HG03558 (cell line): ENCODE measurements at regions not wholly inside any gene's neighbourhood (a gene's known extent, or its start where the extent isn't known, plus 50 kb on each side); places are given as distances from the start of the nearest gene placed in this dataset.

Experiments used
- ATAC-seq: cut with Tn5 transposase; IDR thresholded peaks from one replicate; pipeline ENCODE4 v1.9.1; 2021; ENCODE audit warnings: moderate number of reproducible peaks; ENCODE audit not compliant: unreplicated experiment; ENCODE audit errors: extremely low read depth

GRCh38 chr4:160142579-160142978 is 1039.7 kb downstream of the RAPGEF2 start:
- ATAC-seq = peak; percentile 99

GRCh38 chr4:160143574-160143973 is 1040.7 kb downstream of the RAPGEF2 start:
- ATAC-seq = no peak

- ATAC-seq = no peak
Observed at GRCh38 chr4:160159457-160159856, 1056.6 kb downstream of the RAPGEF2 start.

- no peak for ATAC-seq
Observed at GRCh38 chr4:160161026-160161425, 1058.1 kb downstream of the RAPGEF2 start.

- no peak for ATAC-seq
Observed at GRCh38 chr4:160175064-160175643, 1072.3 kb downstream of the RAPGEF2 start.

GRCh38 chr4:160180211-160180610 is 1077.3 kb downstream of the RAPGEF2 start:
- ATAC-seq = no peak

- ATAC-seq = no peak
Observed at GRCh38 chr4:160182727-160183126, 1079.8 kb downstream of the RAPGEF2 start.

GRCh38 chr4:160184884-160185283 is 1082.0 kb downstream of the RAPGEF2 start:
- ATAC-seq = no peak

GRCh38 chr4:160193787-160194186 is 1090.9 kb downstream of the RAPGEF2 start:
- ATAC-seq = no peak

- ATAC-seq = no peak
Observed at GRCh38 chr4:160194716-160195115, 1091.8 kb downstream of the RAPGEF2 start.

GRCh38 chr4:160202802-160203201 is 1099.9 kb downstream of the RAPGEF2 start:
- ATAC-seq = no peak

- ATAC-seq = no peak
Observed at GRCh38 chr4:160212078-160212477, 1109.2 kb downstream of the RAPGEF2 start.

- no peak for ATAC-seq
Observed at GRCh38 chr4:160213366-160213765, 1110.5 kb downstream of the RAPGEF2 start.

GRCh38 chr4:160217352-160217751 is 1114.5 kb downstream of the RAPGEF2 start:
- ATAC-seq = no peak

- no peak for ATAC-seq
Observed at GRCh38 chr4:160224049-160224448, 1121.2 kb downstream of the RAPGEF2 start.

- ATAC-seq = no peak
Observed at GRCh38 chr4:160233141-160233540, 1130.3 kb downstream of the RAPGEF2 start.

- no peak for ATAC-seq
Observed at GRCh38 chr4:160235285-160235684, 1132.4 kb downstream of the RAPGEF2 start.

GRCh38 chr4:160235771-160236170 is 1132.9 kb downstream of the RAPGEF2 start:
- ATAC-seq = no peak

- no peak for ATAC-seq
Observed at GRCh38 chr4:160238790-160239189, 1135.9 kb downstream of the RAPGEF2 start.

GRCh38 chr4:160247091-160247656 is 1144.3 kb downstream of the RAPGEF2 start:
- no peak for ATAC-seq

- no peak for ATAC-seq
Observed at GRCh38 chr4:160251522-160252170, 1148.8 kb downstream of the RAPGEF2 start.

- no peak for ATAC-seq
Observed at GRCh38 chr4:160257318-160257717, 1154.4 kb downstream of the RAPGEF2 start.
